ENCODE measurements at regions not wholly inside any gene's neighbourhood (a gene's known extent, or its start where the extent isn't known, plus 50 kb on each side); places are given as distances from the start of the nearest gene placed in this dataset.
"Not testable (repeated sequence)": the region's sequence is repeated elsewhere in the genome, so short reads cannot be mapped to it uniquely, and the experiment has no call there.

- DNase-seq (ENCODE audit: low read depth), result no peak
These were observed 258.9 kb downstream of the KCNRG start for GRCh38 chr13:50274181-50274580.

GRCh38 chr13:50275392-50276063 is 260.3 kb downstream of the KCNRG start:
- DNase-seq (ENCODE audit: low read depth), result no peak

- DNase-seq (ENCODE audit: low read depth), result no peak
These were observed 261.3 kb downstream of the KCNRG start for GRCh38 chr13:50276550-50276949.

GRCh38 chr13:50277127-50277526 is 261.9 kb downstream of the KCNRG start:
- no peak for DNase-seq (ENCODE audit: low read depth)

GRCh38 chr13:50277906-50278305 is 262.7 kb downstream of the KCNRG start:
- DNase-seq (ENCODE audit: low read depth), result no peak

GRCh38 chr13:50280441-50280937 is 265.2 kb downstream of the KCNRG start:
- DNase-seq (ENCODE audit: low read depth), result no peak

GRCh38 chr13:50282016-50282415 is 266.8 kb downstream of the KCNRG start:
- DNase-seq (ENCODE audit: low read depth), result no peak

GRCh38 chr13:50283017-50283416 is 267.8 kb downstream of the KCNRG start:
- DNase-seq (ENCODE audit: low read depth), result no peak

GRCh38 chr13:50284540-50284939 is 269.3 kb downstream of the KCNRG start:
- DNase-seq (ENCODE audit: low read depth), result no peak

- DNase-seq (ENCODE audit: low read depth), result no peak
These were observed 270.0 kb downstream of the KCNRG start for GRCh38 chr13:50285283-50285682.

GRCh38 chr13:50286324-50286723 is 271.1 kb downstream of the KCNRG start:
- DNase-seq (ENCODE audit: low read depth), result no peak

- no peak for DNase-seq (ENCODE audit: low read depth)
These were observed 274.9 kb downstream of the KCNRG start for GRCh38 chr13:50290186-50290585.

- no peak for DNase-seq (ENCODE audit: low read depth)
These were observed 276.4 kb downstream of the KCNRG start for GRCh38 chr13:50291611-50292010.

GRCh38 chr13:50292081-50292480 is 276.8 kb downstream of the KCNRG start:
- no peak for DNase-seq (ENCODE audit: low read depth)

GRCh38 chr13:50294425-50294824 is 279.2 kb downstream of the KCNRG start:
- not testable (repeated sequence) for DNase-seq (ENCODE audit: low read depth)

- no peak for DNase-seq (ENCODE audit: low read depth)
These were observed 284.5 kb downstream of the KCNRG start for GRCh38 chr13:50299546-50300249.

GRCh38 chr13:50303963-50304721 is 288.9 kb downstream of the KCNRG start:
- no peak for DNase-seq (ENCODE audit: low read depth)

GRCh38 chr13:50306156-50306555 is 290.9 kb downstream of the KCNRG start:
- no peak for DNase-seq (ENCODE audit: low read depth)

GRCh38 chr13:50309318-50309717 is 294.1 kb downstream of the KCNRG start:
- no peak for DNase-seq (ENCODE audit: low read depth)

GRCh38 chr13:50309882-50310594 is 294.8 kb downstream of the KCNRG start:
- no peak for DNase-seq (ENCODE audit: low read depth)

- DNase-seq (ENCODE audit: low read depth), result no peak
These were observed 295.5 kb downstream of the KCNRG start for GRCh38 chr13:50310734-50311133.

GRCh38 chr13:50318887-50319286 is 303.6 kb downstream of the KCNRG start:
- DNase-seq (ENCODE audit: low read depth), result no peak

Measured in stimulated activated CD8-positive, alpha-beta memory T cell treated with anti-CD3 and anti-CD28 coated beads, Interleukin-12 subunit alpha, Interleukin-12 subunit beta, amount 100 ng/mL, for 4 hours (primary cell).